WTC11 (cell line): ENCODE measurements at regions not wholly inside any gene's neighbourhood (a gene's known extent, or its start where the extent isn't known, plus 50 kb on each side); places are given as distances from the start of the nearest gene placed in this dataset.

Experiments
- ATAC-seq: fragments of 200-7000 bp; cut with Tn5 transposase; 2 replicates; pipeline ENCODE4 v1.10.0; 2021; ENCODE audit warnings: mild to moderate bottlenecking, moderate library complexity
- CTCF ChIA-PET: fragments of 300-600 bp; sonication (Branson Sonifier 250); formaldehyde crosslinking; loops from one replicate; lab custom pipeline; 2021; ENCODE audit warnings: antibody characterized with exemption; lab: Charles Lee
- POLR2A ChIA-PET: fragments of 350-600 bp; sonication (Branson Sonifier 250); formaldehyde crosslinking; loops from one replicate; lab custom pipeline; 2021; ENCODE audit warnings: antibody characterized with exemption; lab: Charles Lee
- DNase-seq: peaks from one replicate; pipeline ENCODE4 v3.0.0; 2021; ENCODE audit warnings: low spot score
- H3K27ac Mint-ChIP-seq: 2 replicates; pipeline ENCODE4 v1.8.0; 2021; ENCODE audit warnings: mixed read lengths
- H3K27me3 Mint-ChIP-seq: 2 replicates; pipeline ENCODE4 v1.8.0; 2021; ENCODE audit warnings: low read depth, mild to moderate bottlenecking, moderate library complexity, mixed read lengths
- H3K36me3 Mint-ChIP-seq: 2 replicates; pipeline ENCODE4 v1.8.0; 2021; ENCODE audit warnings: mixed read lengths
- H3K4me1 Mint-ChIP-seq: 2 replicates; pipeline ENCODE4 v1.8.0; 2022; ENCODE audit warnings: mixed read lengths
- H3K4me3 Mint-ChIP-seq: 2 replicates; pipeline ENCODE4 v1.8.0; 2021; ENCODE audit warnings: mild to moderate bottlenecking, moderate library complexity, mixed read lengths
- H3K9me3 Mint-ChIP-seq: 2 replicates; pipeline ENCODE4 v1.8.0; 2021; ENCODE audit warnings: mixed read lengths
- ATF1 ChIP-seq: sonication (generic); formaldehyde crosslinking; IDR thresholded peaks from 2 replicates; pipeline ENCODE4 v1.8.1; 2023; ENCODE audit warnings: mild to moderate bottlenecking, moderate library complexity, missing genetic modification reagents
- CBFB ChIP-seq: sonication (generic); formaldehyde crosslinking; IDR thresholded peaks from 2 replicates; pipeline ENCODE4 v1.8.1; 2022; ENCODE audit warnings: mild to moderate bottlenecking, low read depth, missing genetic modification reagents
- ELF4 ChIP-seq: sonication (generic); formaldehyde crosslinking; IDR thresholded peaks from 2 replicates; pipeline ENCODE4 v1.8.1; 2022; ENCODE audit warnings: low read depth, mild to moderate bottlenecking, moderate library complexity, missing genetic modification reagents
- GABPB1 ChIP-seq: sonication (generic); formaldehyde crosslinking; IDR thresholded peaks from 2 replicates; pipeline ENCODE4 v1.8.1; 2023; ENCODE audit warnings: mild to moderate bottlenecking, missing genetic modification reagents
- GTF2I ChIP-seq: fragments of 250-450 bp; sonication (Bioruptor Pico); conservative IDR thresholded peaks from 2 replicates; pipeline ENCODE4 v1.4.0; 2021; ENCODE audit warnings: mild to moderate bottlenecking
- HMGA2 ChIP-seq: fragments of 250-450 bp; sonication (Bioruptor Pico); IDR thresholded peaks from 2 replicates; pipeline ENCODE4 v1.4.0; 2021; ENCODE audit warnings: mild to moderate bottlenecking, moderate library complexity
- JAZF1 ChIP-seq: fragments of 250-450 bp; sonication (Bioruptor Pico); IDR thresholded peaks from 2 replicates; pipeline ENCODE4 v1.9.0; 2021; ENCODE audit warnings: moderate library complexity, mild to moderate bottlenecking, inconsistent platforms
- KAT7 ChIP-seq: sonication (generic); formaldehyde crosslinking; IDR thresholded peaks from 2 replicates; pipeline ENCODE4 v1.8.1; 2023; ENCODE audit warnings: missing genetic modification reagents, mild to moderate bottlenecking, borderline replicate concordance
- NFATC4 ChIP-seq: fragments of 250-450 bp; sonication (Bioruptor Pico); IDR thresholded peaks from 2 replicates; pipeline ENCODE4 v1.9.0; 2021; ENCODE audit warnings: mild to moderate bottlenecking
- NR2C2 ChIP-seq: sonication (generic); formaldehyde crosslinking; IDR thresholded peaks from 2 replicates; pipeline ENCODE4 v1.8.0; 2022; ENCODE audit warnings: mild to moderate bottlenecking, missing genetic modification reagents
- NR3C1 ChIP-seq: sonication (generic); formaldehyde crosslinking; conservative IDR thresholded peaks from 2 replicates; pipeline ENCODE4 v1.8.1; 2023; ENCODE audit warnings: low read depth, mild to moderate bottlenecking, missing genetic modification reagents
- RELA ChIP-seq: sonication (generic); formaldehyde crosslinking; IDR thresholded peaks from 2 replicates; pipeline ENCODE4 v1.8.1; 2022; ENCODE audit warnings: missing genetic modification reagents, mild to moderate bottlenecking, borderline replicate concordance
- ZNF138 ChIP-seq: sonication (generic); formaldehyde crosslinking; conservative IDR thresholded peaks from 2 replicates; pipeline ENCODE4 v1.8.1; 2022; ENCODE audit warnings: mild to moderate bottlenecking, moderate library complexity, missing genetic modification reagents
- ZNF219 ChIP-seq: sonication (generic); formaldehyde crosslinking; IDR thresholded peaks from 2 replicates; pipeline ENCODE4 v1.8.0; 2023; ENCODE audit warnings: missing genetic modification reagents, mild to moderate bottlenecking, borderline replicate concordance
- ZNF532 ChIP-seq: fragments of 250-450 bp; sonication (Bioruptor Pico); IDR thresholded peaks from 2 replicates; pipeline ENCODE4 v1.9.0; 2021; ENCODE audit warnings: mild to moderate bottlenecking, borderline replicate concordance
- TF ChIP-seq, protein P1 (sequence below): sonication (generic); formaldehyde crosslinking; IDR thresholded peaks from 2 replicates; pipeline ENCODE4 v1.8.0; 2022; ENCODE audit warnings: missing genetic modification reagents
- TF ChIP-seq, protein P2 (sequence below): fragments of 250-450 bp; sonication (Bioruptor Pico); IDR thresholded peaks from 2 replicates; pipeline ENCODE4 v2.1.2; 2022; ENCODE audit warnings: mild to moderate bottlenecking, moderate library complexity
- TF ChIP-seq, protein P3 (sequence below): sonication (generic); formaldehyde crosslinking; conservative IDR thresholded peaks from 2 replicates; pipeline ENCODE4 v1.8.1; 2022; ENCODE audit warnings: mild to moderate bottlenecking, missing genetic modification reagents
- TF ChIP-seq, protein P4 (sequence below): fragments of 250-450 bp; sonication (Bioruptor Pico); IDR thresholded peaks from 2 replicates; pipeline ENCODE4 v1.9.0; 2021; ENCODE audit warnings: moderate library complexity, mild to moderate bottlenecking, inconsistent platforms, borderline replicate concordance
- TF ChIP-seq, protein P5 (sequence below): sonication (generic); formaldehyde crosslinking; IDR thresholded peaks from 2 replicates; pipeline ENCODE4 v1.8.1; 2022; ENCODE audit warnings: mild to moderate bottlenecking, moderate library complexity, missing genetic modification reagents
- TF ChIP-seq, protein P6 (sequence below): sonication (generic); formaldehyde crosslinking; IDR thresholded peaks from 2 replicates; pipeline ENCODE4 v1.8.0; 2022; ENCODE audit warnings: mild to moderate bottlenecking, missing genetic modification reagents

DNA sequence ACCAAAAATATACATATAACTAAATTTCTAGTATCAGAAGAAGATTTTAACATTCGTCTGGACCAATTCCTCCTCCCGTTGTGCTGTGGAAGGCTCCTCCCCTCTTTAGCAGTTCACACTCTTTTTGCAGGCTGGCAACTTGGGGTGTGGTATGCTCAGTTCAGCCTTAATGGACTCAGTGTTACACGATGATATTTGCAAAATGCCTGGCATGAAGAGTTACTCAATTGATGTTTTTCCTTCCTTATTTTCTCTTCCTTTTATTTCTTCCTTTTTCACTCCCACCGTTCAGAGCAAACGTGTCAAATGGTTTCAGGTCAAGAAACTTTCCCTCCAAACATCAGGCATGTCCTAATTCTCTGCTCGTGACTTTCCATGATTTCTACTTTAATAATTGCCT is 248.3 kb downstream of the PHF14 start:
- no peak for DNase-seq
- no peaks in the 10 kb centered on the region for H3K4me1 Mint-ChIP-seq
- TF ChIP-seq JAZF1 (CRISPR knock-in tag), result no peak
- no peak for TF ChIP-seq ATF1
- no peak for TF ChIP-seq ZNF219 (CRISPR knock-in tag)
- TF ChIP-seq NR3C1, result no peak
- TF ChIP-seq, protein P1, sequence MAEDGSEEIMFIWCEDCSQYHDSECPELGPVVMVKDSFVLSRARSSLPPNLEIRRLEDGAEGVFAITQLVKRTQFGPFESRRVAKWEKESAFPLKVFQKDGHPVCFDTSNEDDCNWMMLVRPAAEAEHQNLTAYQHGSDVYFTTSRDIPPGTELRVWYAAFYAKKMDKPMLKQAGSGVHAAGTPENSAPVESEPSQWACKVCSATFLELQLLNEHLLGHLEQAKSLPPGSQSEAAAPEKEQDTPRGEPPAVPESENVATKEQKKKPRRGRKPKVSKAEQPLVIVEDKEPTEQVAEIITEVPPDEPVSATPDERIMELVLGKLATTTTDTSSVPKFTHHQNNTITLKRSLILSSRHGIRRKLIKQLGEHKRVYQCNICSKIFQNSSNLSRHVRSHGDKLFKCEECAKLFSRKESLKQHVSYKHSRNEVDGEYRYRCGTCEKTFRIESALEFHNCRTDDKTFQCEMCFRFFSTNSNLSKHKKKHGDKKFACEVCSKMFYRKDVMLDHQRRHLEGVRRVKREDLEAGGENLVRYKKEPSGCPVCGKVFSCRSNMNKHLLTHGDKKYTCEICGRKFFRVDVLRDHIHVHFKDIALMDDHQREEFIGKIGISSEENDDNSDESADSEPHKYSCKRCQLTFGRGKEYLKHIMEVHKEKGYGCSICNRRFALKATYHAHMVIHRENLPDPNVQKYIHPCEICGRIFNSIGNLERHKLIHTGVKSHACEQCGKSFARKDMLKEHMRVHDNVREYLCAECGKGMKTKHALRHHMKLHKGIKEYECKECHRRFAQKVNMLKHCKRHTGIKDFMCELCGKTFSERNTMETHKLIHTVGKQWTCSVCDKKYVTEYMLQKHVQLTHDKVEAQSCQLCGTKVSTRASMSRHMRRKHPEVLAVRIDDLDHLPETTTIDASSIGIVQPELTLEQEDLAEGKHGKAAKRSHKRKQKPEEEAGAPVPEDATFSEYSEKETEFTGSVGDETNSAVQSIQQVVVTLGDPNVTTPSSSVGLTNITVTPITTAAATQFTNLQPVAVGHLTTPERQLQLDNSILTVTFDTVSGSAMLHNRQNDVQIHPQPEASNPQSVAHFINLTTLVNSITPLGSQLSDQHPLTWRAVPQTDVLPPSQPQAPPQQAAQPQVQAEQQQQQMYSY (CRISPR knock-in tag), result no peak
- TF ChIP-seq HMGA2, result no peak
- TF ChIP-seq ELF4, result no peak
- TF ChIP-seq, protein P2, sequence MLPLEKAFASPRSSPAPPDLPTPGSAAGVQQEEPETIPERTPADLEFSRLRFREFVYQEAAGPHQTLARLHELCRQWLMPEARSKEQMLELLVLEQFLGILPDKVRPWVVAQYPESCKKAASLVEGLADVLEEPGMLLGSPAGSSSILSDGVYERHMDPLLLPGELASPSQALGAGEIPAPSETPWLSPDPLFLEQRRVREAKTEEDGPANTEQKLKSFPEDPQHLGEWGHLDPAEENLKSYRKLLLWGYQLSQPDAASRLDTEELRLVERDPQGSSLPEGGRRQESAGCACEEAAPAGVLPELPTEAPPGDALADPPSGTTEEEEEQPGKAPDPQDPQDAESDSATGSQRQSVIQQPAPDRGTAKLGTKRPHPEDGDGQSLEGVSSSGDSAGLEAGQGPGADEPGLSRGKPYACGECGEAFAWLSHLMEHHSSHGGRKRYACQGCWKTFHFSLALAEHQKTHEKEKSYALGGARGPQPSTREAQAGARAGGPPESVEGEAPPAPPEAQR, result no peak
- no peak for TF ChIP-seq ZNF138 (CRISPR knock-in tag)
- TF ChIP-seq NFATC4 (CRISPR knock-in tag), result no peak
- TF ChIP-seq RELA, result no peak
- TF ChIP-seq ZNF532 (CRISPR knock-in tag), result no peak
- TF ChIP-seq, protein P3, sequence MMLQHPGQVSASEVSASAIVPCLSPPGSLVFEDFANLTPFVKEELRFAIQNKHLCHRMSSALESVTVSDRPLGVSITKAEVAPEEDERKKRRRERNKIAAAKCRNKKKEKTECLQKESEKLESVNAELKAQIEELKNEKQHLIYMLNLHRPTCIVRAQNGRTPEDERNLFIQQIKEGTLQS (CRISPR knock-in tag), result no peak
- H3K36me3 Mint-ChIP-seq, result 0 out of 2 replicates have a peak, but pooled peaks cover 3% of the 10 kb centered on the region
- POLR2A ChIA-PET, result no interaction called here
- CTCF ChIA-PET, result no interaction called here
- ATAC-seq, result no peak
- no peak overlapping the region for H3K27ac Mint-ChIP-seq
- peaks cover 13% of the 10 kb centered on the region for H3K9me3 Mint-ChIP-seq
- no peaks in the 10 kb centered on the region for H3K27me3 Mint-ChIP-seq
- H3K4me3 Mint-ChIP-seq, result no peak overlapping the region

DNA sequence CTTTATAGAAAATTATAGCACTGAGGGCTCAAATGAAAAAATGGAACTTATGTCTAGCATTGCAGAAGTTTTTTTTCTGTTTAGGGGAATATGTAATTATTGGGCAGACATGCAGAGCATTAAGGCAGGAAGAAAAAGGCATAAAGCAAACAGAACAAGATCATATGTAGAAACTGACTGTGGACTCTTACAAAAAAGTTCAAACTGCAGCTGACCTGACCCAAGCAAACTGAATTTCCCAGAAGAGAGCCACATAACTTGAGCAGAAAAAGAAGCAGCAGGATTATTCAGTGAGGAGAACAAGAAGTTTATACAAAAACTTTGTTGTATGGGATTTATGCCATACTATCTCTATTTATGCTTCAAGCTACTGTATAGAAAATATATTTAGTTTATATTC is 250.9 kb downstream of the PHF14 start:
- DNase-seq (no peak), ATAC-seq (no peak)
- ChIA-PET POLR2A (no interaction called here), CTCF (no interaction called here)
- Mint-ChIP-seq H3K27ac (no peak overlapping the region), H3K4me3 (no peak overlapping the region), H3K9me3 (peaks cover 2% of the 10 kb centered on the region), H3K36me3 (no peaks in the 10 kb centered on the region), H3K27me3 (no peaks in the 10 kb centered on the region), H3K4me1 (peaks cover 9% of the 10 kb centered on the region)
- no peak for TF ChIP-seq ELF4

DNA sequence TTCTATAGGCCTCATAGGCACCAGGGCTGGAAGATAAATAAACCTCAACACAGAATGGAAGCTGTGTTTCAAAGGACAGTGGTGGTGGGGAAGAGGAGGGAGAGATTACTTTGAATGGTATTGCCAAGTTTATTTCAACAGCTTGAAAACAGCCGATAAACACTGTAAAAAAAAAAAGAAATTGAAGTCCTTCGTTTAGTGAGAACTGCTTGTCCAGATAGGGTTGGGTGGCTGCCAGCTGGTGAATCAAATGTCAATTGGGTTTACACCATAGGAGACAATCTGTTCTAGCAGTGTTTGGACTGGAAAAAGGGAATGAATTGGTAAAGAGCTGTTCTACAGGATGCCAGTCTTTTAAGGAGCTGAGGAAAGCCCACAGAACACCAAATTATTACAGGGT is 254.8 kb downstream of the PHF14 start:
- H3K27me3 Mint-ChIP-seq, result no peaks in the 10 kb centered on the region
- no peak overlapping the region; the same call in 1 of the 2 replicates for H3K27ac Mint-ChIP-seq
- no peaks in the 10 kb centered on the region; the same call in 1 of the 2 replicates for H3K9me3 Mint-ChIP-seq
- POLR2A ChIA-PET, result interaction anchor here (0.9 kb wide), 1 partner anchor 40 kb away, joined by 4 read pairs; no protein-coding TSS in a partner anchor
- DNase-seq (no peak), ATAC-seq (no peak)
- CTCF ChIA-PET, result interaction anchor here (0.8 to 2.3 kb wide), 3 partner anchors 17 to 117 kb away, joined by 3 to 13 read pairs (median 3); no protein-coding TSS in a partner anchor
- no peak overlapping the region for H3K4me3 Mint-ChIP-seq
- H3K36me3 Mint-ChIP-seq, result no peaks in the 10 kb centered on the region
- peaks cover 21% of the 10 kb centered on the region for H3K4me1 Mint-ChIP-seq
- TF ChIP-seq NR2C2 (CRISPR knock-in tag) (no peak), CBFB (no peak), GABPB1 (CRISPR knock-in tag) (no peak), KAT7 (CRISPR knock-in tag) (no peak), GTF2I (CRISPR knock-in tag) (no peak)
- TF ChIP-seq, protein P4, sequence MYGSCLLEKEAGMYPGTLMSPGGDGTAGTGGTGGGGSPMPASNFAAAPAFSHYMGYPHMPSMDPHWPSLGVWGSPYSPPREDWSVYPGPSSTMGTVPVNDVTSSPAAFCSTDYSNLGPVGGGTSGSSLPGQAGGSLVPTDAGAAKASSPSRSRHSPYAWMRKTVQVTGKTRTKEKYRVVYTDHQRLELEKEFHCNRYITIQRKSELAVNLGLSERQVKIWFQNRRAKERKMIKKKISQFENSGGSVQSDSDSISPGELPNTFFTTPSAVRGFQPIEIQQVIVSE (CRISPR knock-in tag), result no peak
- TF ChIP-seq, protein P5, sequence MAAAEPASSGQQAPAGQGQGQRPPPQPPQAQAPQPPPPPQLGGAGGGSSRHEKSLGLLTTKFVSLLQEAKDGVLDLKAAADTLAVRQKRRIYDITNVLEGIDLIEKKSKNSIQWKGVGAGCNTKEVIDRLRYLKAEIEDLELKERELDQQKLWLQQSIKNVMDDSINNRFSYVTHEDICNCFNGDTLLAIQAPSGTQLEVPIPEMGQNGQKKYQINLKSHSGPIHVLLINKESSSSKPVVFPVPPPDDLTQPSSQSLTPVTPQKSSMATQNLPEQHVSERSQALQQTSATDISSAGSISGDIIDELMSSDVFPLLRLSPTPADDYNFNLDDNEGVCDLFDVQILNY, result no peak
- TF ChIP-seq, protein P6, sequence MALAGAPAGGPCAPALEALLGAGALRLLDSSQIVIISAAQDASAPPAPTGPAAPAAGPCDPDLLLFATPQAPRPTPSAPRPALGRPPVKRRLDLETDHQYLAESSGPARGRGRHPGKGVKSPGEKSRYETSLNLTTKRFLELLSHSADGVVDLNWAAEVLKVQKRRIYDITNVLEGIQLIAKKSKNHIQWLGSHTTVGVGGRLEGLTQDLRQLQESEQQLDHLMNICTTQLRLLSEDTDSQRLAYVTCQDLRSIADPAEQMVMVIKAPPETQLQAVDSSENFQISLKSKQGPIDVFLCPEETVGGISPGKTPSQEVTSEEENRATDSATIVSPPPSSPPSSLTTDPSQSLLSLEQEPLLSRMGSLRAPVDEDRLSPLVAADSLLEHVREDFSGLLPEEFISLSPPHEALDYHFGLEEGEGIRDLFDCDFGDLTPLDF (CRISPR knock-in tag), result no peak
